ELR (cell line): ENCODE measurements at regions not wholly inside any gene's neighbourhood (a gene's known extent, or its start where the extent isn't known, plus 50 kb on each side); places are given as distances from the start of the nearest gene placed in this dataset.
"Not testable (repeated sequence)": the region's sequence is repeated elsewhere in the genome, so short reads cannot be mapped to it uniquely, and the experiment has no call there.

ENCODE experiments used
- DNase-seq: peaks from one replicate; pipeline ENCODE4 v3.0.0-alpha.2; 2015; ENCODE audit warnings: low read depth

GRCh38 chr16:62755938-62756337 lies 719.7 kb upstream of the CDH8 start:
- DNase-seq: no peak

GRCh38 chr16:62752854-62753253 lies 716.6 kb upstream of the CDH8 start:
- no peak for DNase-seq

- DNase-seq: no peak
These were observed 715.0 kb upstream of the CDH8 start for GRCh38 chr16:62751218-62751617.

- DNase-seq: no peak
These were observed 705.5 kb upstream of the CDH8 start for GRCh38 chr16:62741692-62742091.

GRCh38 chr16:62738666-62739460 lies 702.6 kb upstream of the CDH8 start:
- DNase-seq: no peak

- no peak for DNase-seq
These were observed 695.9 kb upstream of the CDH8 start for GRCh38 chr16:62732092-62732491.

GRCh38 chr16:62724670-62725269 lies 688.5 kb upstream of the CDH8 start:
- not testable (repeated sequence) for DNase-seq

- DNase-seq: no peak
These were observed 684.4 kb upstream of the CDH8 start for GRCh38 chr16:62720651-62721050.

GRCh38 chr16:62717026-62717425 lies 680.8 kb upstream of the CDH8 start:
- DNase-seq: no peak

- no peak for DNase-seq
These were observed 679.5 kb upstream of the CDH8 start for GRCh38 chr16:62715701-62716100.

GRCh38 chr16:62712566-62712965 lies 676.3 kb upstream of the CDH8 start:
- no peak for DNase-seq

- no peak for DNase-seq
These were observed 675.6 kb upstream of the CDH8 start for GRCh38 chr16:62711797-62712196.

GRCh38 chr16:62709794-62710193 lies 673.6 kb upstream of the CDH8 start:
- no peak for DNase-seq

- DNase-seq: no peak
These were observed 665.2 kb upstream of the CDH8 start for GRCh38 chr16:62701426-62701825.

GRCh38 chr16:62700426-62701294 lies 664.4 kb upstream of the CDH8 start:
- no peak for DNase-seq

GRCh38 chr16:62692685-62693084 lies 656.4 kb upstream of the CDH8 start:
- no peak for DNase-seq

- no peak for DNase-seq
These were observed 645.6 kb upstream of the CDH8 start for GRCh38 chr16:62681819-62682218.

- no peak for DNase-seq
These were observed 642.6 kb upstream of the CDH8 start for GRCh38 chr16:62678796-62679195.

- no peak for DNase-seq
These were observed 640.1 kb upstream of the CDH8 start for GRCh38 chr16:62676306-62676705.

GRCh38 chr16:62665269-62665668 lies 629.0 kb upstream of the CDH8 start:
- DNase-seq: no peak

- no peak for DNase-seq
These were observed 628.3 kb upstream of the CDH8 start for GRCh38 chr16:62664566-62664965.

- no peak for DNase-seq
These were observed 625.2 kb upstream of the CDH8 start for GRCh38 chr16:62661435-62661834.

GRCh38 chr16:62657116-62657515 lies 620.9 kb upstream of the CDH8 start:
- no peak for DNase-seq
